B cell (primary cell): ENCODE measurements at regions not wholly inside any gene's neighbourhood (a gene's known extent, or its start where the extent isn't known, plus 50 kb on each side); places are given as distances from the start of the nearest gene placed in this dataset.

Experiments used
- ATAC-seq: fragments of 200-7000 bp; cut with Tn5 transposase; one replicate; pipeline ENCODE4 v1.10.0; 2021; ENCODE audit warnings: low read depth, mild to moderate bottlenecking, moderate number of reproducible peaks, moderate library complexity
- CTCF ChIA-PET: fragments of 350-600 bp; sonication (Branson Sonifier 250); formaldehyde crosslinking; loops from one replicate; lab custom pipeline; 2021; ENCODE audit warnings: antibody characterized with exemption, inconsistent platforms; lab: Charles Lee
- POLR2A ChIA-PET: fragments of 350-600 bp; sonication (Branson Sonifier 250); formaldehyde crosslinking; loops from one replicate; lab custom pipeline; 2021; ENCODE audit warnings: antibody characterized with exemption; lab: Charles Lee
- DNase-seq: peaks from one replicate; pipeline ENCODE4 v3.0.0; 2013
- H2AFZ ChIP-seq: 2 replicates; pipeline ENCODE4 v1.6.1; 2012; ENCODE audit warnings: mild to moderate bottlenecking, low read depth, low read length; ENCODE audit not compliant: insufficient read depth, poor library complexity, severe bottlenecking
- H3K27ac ChIP-seq, 2 donors: 1 replicate in 1 of 2; 2 replicates in 1 of 2; pipeline ENCODE4 v1.5.1; 2012 to 2013; ENCODE audit warnings: low read length in 2 of 2, mild to moderate bottlenecking in 2 of 2, moderate library complexity in 1 of 2
- H3K27me3 ChIP-seq, 4 experiments: fragments of 200-600 bp in 1 of 4; sonication (generic) in 1 of 4; replicated peaks in 1 of 4; 1 replicate in 2 of 4; 2 replicates in 2 of 4; pipeline versions ENCODE4 v1.6.1 to v1.7.0; 2013 to 2016; ENCODE audit warnings: low read length in 3 of 4, mild to moderate bottlenecking in 2 of 4, mixed read lengths in 1 of 4, moderate library complexity in 1 of 4; ENCODE audit not compliant: insufficient read depth in 4 of 4, control insufficient read depth in 3 of 4; ENCODE audit errors: control extremely low read depth in 1 of 4
- H3K36me3 ChIP-seq, 2 experiments: replicated peaks in 1 of 2; 1 replicate in 1 of 2; 2 replicates in 1 of 2; pipeline versions ENCODE4 v1.6.1 to v1.7.1; 2013; ENCODE audit warnings: low read length in 1 of 2; ENCODE audit not compliant: insufficient read depth in 2 of 2, control insufficient read depth in 1 of 2; ENCODE audit errors: control extremely low read depth in 1 of 2, extremely low read depth in 1 of 2
- H3K4me1 ChIP-seq, 2 donors: fragments of 200-600 bp in 1 of 2; sonication (generic) in 1 of 2; 1 replicate in 1 of 2; 2 replicates in 1 of 2; pipeline versions ENCODE4 v1.5.1 to v1.6.1; 2013 to 2017; ENCODE audit warnings: low read length in 2 of 2; ENCODE audit not compliant: control insufficient read depth in 2 of 2, insufficient read depth in 2 of 2
- H3K4me2 ChIP-seq: replicated peaks from 2 replicates; pipeline ENCODE3; 2012; ENCODE audit warnings: mild to moderate bottlenecking, low read depth, low read length; ENCODE audit not compliant: poor library complexity, severe bottlenecking
- H3K4me3 ChIP-seq, 5 experiments: fragments of 200-600 bp in 1 of 5; sonication (generic) in 1 of 5; 1 replicate in 3 of 5; 2 replicates in 2 of 5; pipeline versions ENCODE4 v1.5.1 to v1.7.0; 2011 to 2016; ENCODE audit warnings: low read length in 4 of 5, mild to moderate bottlenecking in 4 of 5, low read depth in 2 of 5, control low read depth in 1 of 5, moderate library complexity in 1 of 5; ENCODE audit not compliant: insufficient read depth in 1 of 5; ENCODE audit errors: control extremely low read depth in 1 of 5, extremely low read depth in 1 of 5
- H3K79me2 ChIP-seq: fragments of 200-600 bp; sonication (generic); one replicate; pipeline ENCODE4 v1.6.0; 2016; ENCODE audit warnings: low read length; ENCODE audit not compliant: control insufficient read depth, insufficient read depth
- H3K9ac ChIP-seq: fragments of 200-600 bp; sonication (generic); 2 replicates; pipeline ENCODE4 v1.6.1; 2017; ENCODE audit warnings: mild to moderate bottlenecking, low read length, moderate library complexity
- H3K9me3 ChIP-seq, 3 donors: one replicate each; pipeline versions ENCODE4 v1.6.1 to v1.7.1; 2013; ENCODE audit warnings: low read length in 2 of 3; ENCODE audit not compliant: control insufficient read depth in 2 of 3, insufficient read depth in 1 of 3; ENCODE audit errors: control extremely low read depth in 1 of 3
- H4K20me1 ChIP-seq: 2 replicates; pipeline ENCODE4 v1.6.0; 2012; ENCODE audit warnings: mild to moderate bottlenecking, low read length; ENCODE audit not compliant: insufficient read depth, control insufficient read depth, poor library complexity, severe bottlenecking
- H3K27ac Mint-ChIP-seq: one replicate; pipeline ENCODE4 v1.8.0; 2021; ENCODE audit warnings: mixed read lengths
- H3K27me3 Mint-ChIP-seq: one replicate; pipeline ENCODE4 v1.8.0; 2021; ENCODE audit warnings: mixed read lengths
- H3K4me1 Mint-ChIP-seq: one replicate; pipeline ENCODE4 v1.8.0; 2021; ENCODE audit warnings: mixed read lengths
- H3K4me3 Mint-ChIP-seq: one replicate; pipeline ENCODE4 v1.8.0; 2021; ENCODE audit warnings: mixed read lengths
- H3K9me3 Mint-ChIP-seq: one replicate; pipeline ENCODE4 v1.8.0; 2022; ENCODE audit warnings: mixed read lengths; ENCODE audit not compliant: insufficient read depth
- EZH2 ChIP-seq: IDR thresholded peaks from 2 replicates; pipeline ENCODE4 v1.6.1; 2012; ENCODE audit warnings: borderline replicate concordance, low read depth, mild to moderate bottlenecking, moderate library complexity, low read length; ENCODE audit not compliant: insufficient read depth, poor library complexity, severe bottlenecking
- WGBS: methylation state at CpG from one replicate; pipeline ENCODE4 v1.1.5; 2013; ENCODE audit warnings: missing lambda C conversion rate; ENCODE audit not compliant: insufficient coverage; 5-methylcytosine and 5-hydroxymethylcytosine counted together
- intact Hi-C: fragments of 100-400 bp; cut with micrococcal nuclease; formaldehyde crosslinking; loops from one replicate; pipeline ENCODE4 v1.10.0; 2022
- TF ChIP-seq, protein P1 (sequence below): fragments of 200-600 bp; IDR thresholded peaks from one replicate; pipeline ENCODE4 v1.8.0; 2022; ENCODE audit warnings: antibody characterized with exemption, mild to moderate bottlenecking

DNA sequence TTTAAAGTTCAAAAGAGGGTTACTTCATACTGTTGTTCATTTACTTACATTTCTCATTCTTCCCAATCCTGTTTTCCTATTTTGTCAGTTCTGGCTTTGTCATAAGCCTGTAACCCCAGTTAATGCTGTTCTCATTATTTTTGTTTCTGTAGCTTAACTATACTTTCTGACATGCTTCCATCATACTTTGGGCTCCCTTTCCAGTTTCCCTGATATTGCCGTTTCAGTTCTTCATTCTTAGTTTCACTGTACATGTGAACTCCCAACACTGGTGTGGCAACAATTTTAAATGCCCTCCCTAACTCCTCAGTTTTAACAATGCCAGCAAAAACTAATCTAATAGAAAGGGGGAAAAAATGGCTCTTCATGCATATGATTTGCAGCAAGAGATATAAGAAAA lies 456.7 kb downstream of the LMO4 start:
- no peaks in the 10 kb centered on the region for H3K4me1 Mint-ChIP-seq
- Histone ChIP-seq H4K20me1 (no peaks in the 10 kb centered on the region), H3K36me3 (no peaks in the 10 kb centered on the region), H2AFZ (no peak overlapping the region), H3K79me2 (no peaks in the 10 kb centered on the region), H3K9me3 (no peaks in the 10 kb centered on the region), H3K9ac (no peak overlapping the region), H3K27me3 (no peaks in the 10 kb centered on the region), H3K4me3 (no peak overlapping the region), H3K27ac (no peak overlapping the region), H3K4me1 (no peaks in the 10 kb centered on the region), H3K4me2 (no peak overlapping the region)
- DNase-seq (no peak), ATAC-seq (no peak)
- TF ChIP-seq EZH2 = no peak
- TF ChIP-seq, protein P1, sequence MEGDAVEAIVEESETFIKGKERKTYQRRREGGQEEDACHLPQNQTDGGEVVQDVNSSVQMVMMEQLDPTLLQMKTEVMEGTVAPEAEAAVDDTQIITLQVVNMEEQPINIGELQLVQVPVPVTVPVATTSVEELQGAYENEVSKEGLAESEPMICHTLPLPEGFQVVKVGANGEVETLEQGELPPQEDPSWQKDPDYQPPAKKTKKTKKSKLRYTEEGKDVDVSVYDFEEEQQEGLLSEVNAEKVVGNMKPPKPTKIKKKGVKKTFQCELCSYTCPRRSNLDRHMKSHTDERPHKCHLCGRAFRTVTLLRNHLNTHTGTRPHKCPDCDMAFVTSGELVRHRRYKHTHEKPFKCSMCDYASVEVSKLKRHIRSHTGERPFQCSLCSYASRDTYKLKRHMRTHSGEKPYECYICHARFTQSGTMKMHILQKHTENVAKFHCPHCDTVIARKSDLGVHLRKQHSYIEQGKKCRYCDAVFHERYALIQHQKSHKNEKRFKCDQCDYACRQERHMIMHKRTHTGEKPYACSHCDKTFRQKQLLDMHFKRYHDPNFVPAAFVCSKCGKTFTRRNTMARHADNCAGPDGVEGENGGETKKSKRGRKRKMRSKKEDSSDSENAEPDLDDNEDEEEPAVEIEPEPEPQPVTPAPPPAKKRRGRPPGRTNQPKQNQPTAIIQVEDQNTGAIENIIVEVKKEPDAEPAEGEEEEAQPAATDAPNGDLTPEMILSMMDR = no peak
- no peaks in the 10 kb centered on the region for H3K9me3 Mint-ChIP-seq
- POLR2A ChIA-PET = no interaction called here
- 83% methylated on average over 1 of the region's 1 CpG for WGBS
- intact Hi-C loops = no loop called here
- no peak overlapping the region for H3K4me3 Mint-ChIP-seq
- CTCF ChIA-PET = no interaction called here
- H3K27ac Mint-ChIP-seq = no peak overlapping the region
- H3K27me3 Mint-ChIP-seq = no peaks in the 10 kb centered on the region

DNA sequence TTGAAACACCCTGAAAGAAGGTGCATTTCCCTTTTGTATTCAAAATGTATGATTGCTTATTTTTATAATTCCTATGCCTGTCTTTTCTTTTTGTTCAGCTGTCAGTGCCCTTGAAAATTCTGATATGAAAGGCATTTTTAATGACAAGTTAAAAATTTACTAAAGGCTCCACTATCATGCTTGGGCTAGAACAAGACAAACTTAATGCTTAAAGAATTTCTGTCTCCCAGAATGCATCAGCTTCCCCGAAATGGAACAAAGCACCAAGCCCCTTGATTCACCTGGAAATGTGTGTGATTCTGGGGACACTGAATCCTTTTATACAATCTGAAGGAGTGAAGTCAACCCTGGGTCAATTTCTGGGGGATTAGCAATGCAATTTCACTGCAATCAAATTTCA lies 457.5 kb downstream of the LMO4 start:
- DNase-seq = no peak
- H3K27me3 Mint-ChIP-seq = no peaks in the 10 kb centered on the region
- no peaks in the 10 kb centered on the region for H3K9me3 Mint-ChIP-seq
- H3K4me3 Mint-ChIP-seq = no peak overlapping the region
- Histone ChIP-seq H4K20me1 (no peaks in the 10 kb centered on the region), H3K9me3 (no peaks in the 10 kb centered on the region), H3K36me3 (no peaks in the 10 kb centered on the region), H2AFZ (no peak overlapping the region), H3K4me3 (no peak overlapping the region), H3K4me1 (no peaks in the 10 kb centered on the region), H3K4me2 (no peak overlapping the region), H3K27ac (no peak overlapping the region), H3K79me2 (no peaks in the 10 kb centered on the region), H3K9ac (no peak overlapping the region), H3K27me3 (no peaks in the 10 kb centered on the region)
- WGBS = no CpG with 5 or more reads among the region's 1 CpG
- no peak overlapping the region for H3K27ac Mint-ChIP-seq
- POLR2A ChIA-PET = no interaction called here
- TF ChIP-seq EZH2 = no peak
- TF ChIP-seq, protein P1 = no peak
- CTCF ChIA-PET = no interaction called here
- intact Hi-C loops = no loop called here
- no peaks in the 10 kb centered on the region for H3K4me1 Mint-ChIP-seq
- ATAC-seq = no peak
